Astrocyte (in vitro differentiated cells and primary cell): ENCODE measurements at regions not wholly inside any gene's neighbourhood (a gene's known extent, or its start where the extent isn't known, plus 50 kb on each side); places are given as distances from the start of the nearest gene placed in this dataset.

Experiments used
- DNase-seq: peaks from one replicate; pipeline ENCODE4 v3.0.0-alpha.2; 2010; ENCODE audit warnings: low read depth
- FAIRE-seq: peaks from 2 replicates; lab custom pipeline; 2011; peaks lifted over from hg19 to GRCh38; lab: Jason Lieb, UNC
- H2AFZ ChIP-seq: 2 replicates; pipeline ENCODE4 v1.6.0; 2012; ENCODE audit warnings: low read depth, low read length, inconsistent platforms
- H3K27ac ChIP-seq: 2 replicates; pipeline ENCODE4 v1.5.1; 2011; ENCODE audit warnings: low read depth, low read length, inconsistent platforms
- H3K27me3 ChIP-seq: 2 replicates; pipeline ENCODE4 v1.6.0; 2011; ENCODE audit warnings: low read length, inconsistent platforms; ENCODE audit not compliant: insufficient read depth
- H3K36me3 ChIP-seq: 2 replicates; pipeline ENCODE4 v1.5.1; 2011; ENCODE audit warnings: low read length, inconsistent platforms; ENCODE audit not compliant: insufficient read depth
- H3K4me1 ChIP-seq: 2 replicates; pipeline ENCODE4 v1.5.1; 2011; ENCODE audit warnings: low read length, inconsistent platforms; ENCODE audit not compliant: insufficient read depth
- H3K4me2 ChIP-seq: 2 replicates; pipeline ENCODE4 v1.6.0; 2012; ENCODE audit warnings: low read length, inconsistent platforms
- H3K4me3 ChIP-seq: 2 replicates; pipeline ENCODE4 v1.5.1; 2011; ENCODE audit warnings: low read depth, mild to moderate bottlenecking, low read length, inconsistent platforms; ENCODE audit not compliant: insufficient read depth
- H3K79me2 ChIP-seq: 2 replicates; pipeline ENCODE4 v1.6.0; 2012; ENCODE audit warnings: mild to moderate bottlenecking, low read length, inconsistent platforms; ENCODE audit not compliant: insufficient read depth
- H3K9ac ChIP-seq: 2 replicates; pipeline ENCODE4 v1.6.0; 2012; ENCODE audit warnings: mild to moderate bottlenecking, low read length, inconsistent platforms
- H3K9me3 ChIP-seq: 2 replicates; pipeline ENCODE4 v1.5.1; 2012; ENCODE audit warnings: low read depth, mild to moderate bottlenecking, low read length, inconsistent platforms; ENCODE audit not compliant: insufficient read depth
- H4K20me1 ChIP-seq: 2 replicates; pipeline ENCODE4 v1.6.0; 2012; ENCODE audit warnings: low read length, inconsistent platforms; ENCODE audit not compliant: insufficient read depth
- H3K27ac Mint-ChIP-seq: one replicate; pipeline ENCODE4 v1.8.0; 2021; ENCODE audit warnings: mild to moderate bottlenecking, mixed read lengths; ENCODE audit not compliant: unreplicated experiment
- H3K27me3 Mint-ChIP-seq: one replicate; pipeline ENCODE4 v1.8.0; 2021; ENCODE audit warnings: low read depth, mixed read lengths; ENCODE audit not compliant: unreplicated experiment
- H3K36me3 Mint-ChIP-seq: one replicate; pipeline ENCODE4 v1.8.0; 2021; ENCODE audit warnings: low read depth, mixed read lengths; ENCODE audit not compliant: unreplicated experiment
- H3K4me1 Mint-ChIP-seq: one replicate; pipeline ENCODE4 v1.8.0; 2021; ENCODE audit warnings: low read depth, mixed read lengths; ENCODE audit not compliant: unreplicated experiment
- H3K4me3 Mint-ChIP-seq: one replicate; pipeline ENCODE4 v1.8.0; 2021; ENCODE audit warnings: mild to moderate bottlenecking, moderate library complexity, mixed read lengths; ENCODE audit not compliant: unreplicated experiment
- H3K9me3 Mint-ChIP-seq: one replicate; pipeline ENCODE4 v1.8.0; 2021; ENCODE audit warnings: mild to moderate bottlenecking, mixed read lengths; ENCODE audit not compliant: unreplicated experiment
- EZH2 ChIP-seq: IDR thresholded peaks from 2 replicates; pipeline ENCODE4 v1.6.1; 2012; ENCODE audit warnings: mild to moderate bottlenecking, low read length, inconsistent platforms; ENCODE audit not compliant: insufficient read depth
- TF ChIP-seq, protein P1 (sequence below): IDR thresholded peaks from 2 replicates; pipeline ENCODE4 v1.5.1; 2011; ENCODE audit warnings: low read depth, mild to moderate bottlenecking, inconsistent platforms, low read length, moderate library complexity; ENCODE audit not compliant: insufficient read depth

DNA sequence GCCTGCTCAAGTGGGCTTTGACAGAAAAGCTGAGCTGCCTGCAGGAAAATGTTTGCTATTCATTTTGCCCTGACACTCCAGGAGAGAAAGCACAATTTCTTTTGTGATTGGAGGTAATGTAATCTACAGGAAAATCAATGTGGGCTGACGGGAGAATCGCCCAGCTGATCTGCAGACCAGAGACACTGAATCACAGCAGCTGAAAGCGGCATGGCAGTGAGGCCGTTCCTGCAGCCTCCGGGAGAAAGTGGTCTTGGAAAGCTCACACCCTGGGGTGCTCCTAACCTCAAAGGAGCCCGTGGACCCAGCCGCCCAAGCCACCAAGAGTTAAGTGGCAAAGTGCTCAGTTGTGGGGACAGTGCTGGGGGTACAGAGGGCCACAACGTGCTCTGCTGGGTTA, 593.6 kb downstream of the BNC2 start:
- Histone ChIP-seq H3K27ac (no peak overlapping the region), H3K9me3 (no peaks in the 10 kb centered on the region), H4K20me1 (no peaks in the 10 kb centered on the region), H3K4me3 (no peak overlapping the region), H3K36me3 (no peaks in the 10 kb centered on the region), H3K4me2 (no peak overlapping the region), H3K79me2 (no peaks in the 10 kb centered on the region), H3K27me3 (peaks cover 2% of the 10 kb centered on the region), H2AFZ (no peak overlapping the region), H3K4me1 (no peaks in the 10 kb centered on the region), H3K9ac (no peak overlapping the region)
- Mint-ChIP-seq H3K27me3 (peaks cover 14% of the 10 kb centered on the region), H3K9me3 (no peaks in the 10 kb centered on the region), H3K36me3 (peaks cover 2% of the 10 kb centered on the region), H3K4me3 (no peak overlapping the region), H3K4me1 (no peaks in the 10 kb centered on the region), H3K27ac (no peak overlapping the region)
- DNase-seq (no peak), FAIRE-seq (no peak)
- TF ChIP-seq, protein P1, sequence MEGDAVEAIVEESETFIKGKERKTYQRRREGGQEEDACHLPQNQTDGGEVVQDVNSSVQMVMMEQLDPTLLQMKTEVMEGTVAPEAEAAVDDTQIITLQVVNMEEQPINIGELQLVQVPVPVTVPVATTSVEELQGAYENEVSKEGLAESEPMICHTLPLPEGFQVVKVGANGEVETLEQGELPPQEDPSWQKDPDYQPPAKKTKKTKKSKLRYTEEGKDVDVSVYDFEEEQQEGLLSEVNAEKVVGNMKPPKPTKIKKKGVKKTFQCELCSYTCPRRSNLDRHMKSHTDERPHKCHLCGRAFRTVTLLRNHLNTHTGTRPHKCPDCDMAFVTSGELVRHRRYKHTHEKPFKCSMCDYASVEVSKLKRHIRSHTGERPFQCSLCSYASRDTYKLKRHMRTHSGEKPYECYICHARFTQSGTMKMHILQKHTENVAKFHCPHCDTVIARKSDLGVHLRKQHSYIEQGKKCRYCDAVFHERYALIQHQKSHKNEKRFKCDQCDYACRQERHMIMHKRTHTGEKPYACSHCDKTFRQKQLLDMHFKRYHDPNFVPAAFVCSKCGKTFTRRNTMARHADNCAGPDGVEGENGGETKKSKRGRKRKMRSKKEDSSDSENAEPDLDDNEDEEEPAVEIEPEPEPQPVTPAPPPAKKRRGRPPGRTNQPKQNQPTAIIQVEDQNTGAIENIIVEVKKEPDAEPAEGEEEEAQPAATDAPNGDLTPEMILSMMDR: no peak
- no peak for TF ChIP-seq EZH2

DNA sequence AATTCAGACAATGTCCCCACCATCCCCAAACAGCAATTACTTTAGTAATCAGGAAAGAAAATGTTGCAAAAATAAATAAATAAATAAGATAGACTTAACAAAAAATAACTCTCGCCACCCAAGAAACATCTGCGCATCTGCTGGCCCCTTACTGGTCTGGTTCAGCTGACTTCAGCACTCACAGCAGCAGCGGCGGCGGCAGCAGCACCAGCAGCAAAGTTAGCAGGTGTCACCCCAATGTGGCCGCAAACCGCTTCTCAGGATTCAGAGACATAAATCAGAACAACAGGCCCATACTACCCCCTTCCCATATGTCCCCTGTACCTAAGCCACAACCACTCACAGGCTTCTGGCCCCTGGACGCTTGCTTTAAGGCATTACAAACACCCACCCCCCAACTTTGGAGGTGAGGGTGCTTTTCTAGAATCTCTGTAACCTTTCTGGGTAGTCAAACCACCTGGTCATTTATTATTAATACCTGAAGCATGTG, 593.0 kb downstream of the BNC2 start:
- H3K9me3 Mint-ChIP-seq: no peaks in the 10 kb centered on the region
- Histone ChIP-seq H3K36me3 (no peaks in the 10 kb centered on the region), H3K4me3 (no peak overlapping the region), H3K4me1 (no peaks in the 10 kb centered on the region), H3K9me3 (no peaks in the 10 kb centered on the region), H4K20me1 (no peaks in the 10 kb centered on the region), H2AFZ (no peak overlapping the region), H3K4me2 (no peak overlapping the region), H3K27me3 (no peaks in the 10 kb centered on the region), H3K9ac (no peak overlapping the region), H3K79me2 (no peaks in the 10 kb centered on the region), H3K27ac (no peak overlapping the region)
- no peak for FAIRE-seq
- H3K36me3 Mint-ChIP-seq: peaks cover 2% of the 10 kb centered on the region
- H3K4me3 Mint-ChIP-seq: no peak overlapping the region
- H3K27ac Mint-ChIP-seq: no peak overlapping the region
- TF ChIP-seq, protein P1: no peak
- H3K4me1 Mint-ChIP-seq: no peaks in the 10 kb centered on the region
- H3K27me3 Mint-ChIP-seq: peaks cover 15% of the 10 kb centered on the region
- no peak for DNase-seq

DNA sequence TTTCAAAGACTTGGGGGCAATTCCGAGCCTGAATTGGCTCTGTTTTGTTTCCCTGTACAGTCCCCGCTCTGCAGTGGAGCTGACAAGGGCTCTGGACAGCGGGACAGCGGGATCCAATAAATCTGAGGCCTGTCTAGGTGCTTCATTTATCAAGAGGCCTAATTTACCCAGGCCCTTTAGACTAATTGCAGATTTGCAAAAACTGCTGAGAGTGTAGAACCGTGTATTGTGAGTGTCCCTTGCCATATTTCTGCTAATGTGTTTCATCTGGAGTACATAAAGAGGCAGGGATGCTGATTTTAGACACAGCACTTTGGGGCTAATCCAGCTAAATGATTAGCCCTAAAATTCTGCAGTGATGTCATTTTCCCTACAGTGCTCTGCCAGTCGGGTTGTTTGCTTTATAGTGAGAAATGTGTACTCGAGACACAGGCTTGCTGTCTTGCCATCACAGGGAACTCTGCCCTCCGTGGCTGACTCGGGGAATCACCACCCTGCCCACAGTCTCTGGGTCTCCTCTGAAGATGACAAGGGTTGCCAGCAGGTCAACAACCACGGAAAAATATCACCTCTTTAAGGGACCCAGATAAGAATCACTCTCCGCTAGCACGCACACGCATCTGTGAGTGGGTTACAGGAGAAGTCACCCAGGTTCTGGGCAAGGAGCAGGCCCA, 592.0 kb downstream of the BNC2 start:
- no peaks in the 10 kb centered on the region for H3K4me1 Mint-ChIP-seq
- Histone ChIP-seq H3K9me3 (no peaks in the 10 kb centered on the region), H3K4me3 (no peak overlapping the region), H3K9ac (no peak overlapping the region), H2AFZ (no peak overlapping the region), H3K4me1 (no peaks in the 10 kb centered on the region), H4K20me1 (no peaks in the 10 kb centered on the region), H3K27me3 (no peaks in the 10 kb centered on the region), H3K36me3 (no peaks in the 10 kb centered on the region), H3K27ac (no peak overlapping the region), H3K4me2 (no peak overlapping the region), H3K79me2 (no peaks in the 10 kb centered on the region)
- peaks cover 2% of the 10 kb centered on the region for H3K36me3 Mint-ChIP-seq
- no peak overlapping the region for H3K27ac Mint-ChIP-seq
- DNase-seq (no peak), FAIRE-seq (no peak)
- TF ChIP-seq, protein P1: no peak
- TF ChIP-seq EZH2: no peak
- H3K27me3 Mint-ChIP-seq: peaks cover 21% of the 10 kb centered on the region
- no peaks in the 10 kb centered on the region for H3K9me3 Mint-ChIP-seq
- H3K4me3 Mint-ChIP-seq: no peak overlapping the region
